DND-41 (cell line): ENCODE measurements at regions not wholly inside any gene's neighbourhood (a gene's known extent, or its start where the extent isn't known, plus 50 kb on each side); places are given as distances from the start of the nearest gene placed in this dataset.

ENCODE experiments used
- ATAC-seq: fragments of 200-7000 bp; cut with Tn5 transposase; 3 replicates; pipeline ENCODE4 v1.9.1; 2021; ENCODE audit warnings: low read depth; ENCODE audit not compliant: insufficient read depth
- DNase-seq: peaks from one replicate; pipeline ENCODE4 v3.0.0-alpha.2; 2020
- H2AFZ ChIP-seq: 2 replicates; pipeline ENCODE4 v1.6.0; 2012; ENCODE audit warnings: low read depth, low read length
- H3K27ac ChIP-seq: 2 replicates; pipeline ENCODE4 v1.5.1; 2012; ENCODE audit warnings: low read length, inconsistent platforms
- H3K27me3 ChIP-seq: fragments of 200-600 bp; sonication (generic); 2 replicates; pipeline ENCODE4 v1.6.0; 2012; ENCODE audit warnings: low read length, mild to moderate bottlenecking, inconsistent platforms; ENCODE audit not compliant: insufficient read depth, poor library complexity
- H3K36me3 ChIP-seq: 2 replicates; pipeline ENCODE4 v1.5.1; 2012; ENCODE audit warnings: low read length, inconsistent platforms; ENCODE audit not compliant: insufficient read depth
- H3K4me1 ChIP-seq: 2 replicates; pipeline ENCODE4 v1.5.1; 2012; ENCODE audit warnings: mild to moderate bottlenecking, low read length; ENCODE audit not compliant: insufficient read depth
- H3K4me2 ChIP-seq: 2 replicates; pipeline ENCODE4 v1.6.0; 2012; ENCODE audit warnings: mild to moderate bottlenecking, moderate library complexity, low read length, inconsistent platforms; ENCODE audit not compliant: insufficient read depth
- H3K4me3 ChIP-seq, 2 experiments: fragments of 200-600 bp in 1 of 2; shearing (Covaris generic) in 1 of 2; 2 replicates each; pipeline ENCODE4 v1.5.1; 2012 to 2016; ENCODE audit warnings: inconsistent platforms in 2 of 2, low read length in 2 of 2, mild to moderate bottlenecking in 2 of 2, low read depth in 1 of 2, moderate library complexity in 1 of 2
- H3K79me2 ChIP-seq: 2 replicates; pipeline ENCODE4 v1.6.0; 2012; ENCODE audit warnings: low read length, inconsistent platforms; ENCODE audit not compliant: insufficient read depth
- H3K9ac ChIP-seq: 2 replicates; pipeline ENCODE4 v1.6.0; 2012; ENCODE audit warnings: low read depth, mild to moderate bottlenecking, inconsistent platforms, low read length, moderate library complexity
- H3K9me3 ChIP-seq: 2 replicates; pipeline ENCODE4 v1.5.1; 2012; ENCODE audit warnings: low read length, moderate library complexity, mild to moderate bottlenecking, inconsistent platforms; ENCODE audit not compliant: insufficient read depth, severe bottlenecking
- H4K20me1 ChIP-seq: 2 replicates; pipeline ENCODE4 v1.6.0; 2012; ENCODE audit warnings: low read length; ENCODE audit not compliant: insufficient read depth
- EZH2 ChIP-seq: IDR thresholded peaks from 3 replicates; pipeline ENCODE4 v1.6.1; 2012; ENCODE audit warnings: borderline replicate concordance, low read depth, mild to moderate bottlenecking, moderate library complexity, low read length, inconsistent platforms; ENCODE audit not compliant: severe bottlenecking
- TF ChIP-seq, protein P1 (sequence below): IDR thresholded peaks from 2 replicates; pipeline ENCODE4 v1.5.1; 2012; ENCODE audit warnings: borderline replicate concordance, low read length, moderate library complexity, mild to moderate bottlenecking; ENCODE audit not compliant: poor library complexity, severe bottlenecking; ENCODE audit errors: extremely low read depth

DNA sequence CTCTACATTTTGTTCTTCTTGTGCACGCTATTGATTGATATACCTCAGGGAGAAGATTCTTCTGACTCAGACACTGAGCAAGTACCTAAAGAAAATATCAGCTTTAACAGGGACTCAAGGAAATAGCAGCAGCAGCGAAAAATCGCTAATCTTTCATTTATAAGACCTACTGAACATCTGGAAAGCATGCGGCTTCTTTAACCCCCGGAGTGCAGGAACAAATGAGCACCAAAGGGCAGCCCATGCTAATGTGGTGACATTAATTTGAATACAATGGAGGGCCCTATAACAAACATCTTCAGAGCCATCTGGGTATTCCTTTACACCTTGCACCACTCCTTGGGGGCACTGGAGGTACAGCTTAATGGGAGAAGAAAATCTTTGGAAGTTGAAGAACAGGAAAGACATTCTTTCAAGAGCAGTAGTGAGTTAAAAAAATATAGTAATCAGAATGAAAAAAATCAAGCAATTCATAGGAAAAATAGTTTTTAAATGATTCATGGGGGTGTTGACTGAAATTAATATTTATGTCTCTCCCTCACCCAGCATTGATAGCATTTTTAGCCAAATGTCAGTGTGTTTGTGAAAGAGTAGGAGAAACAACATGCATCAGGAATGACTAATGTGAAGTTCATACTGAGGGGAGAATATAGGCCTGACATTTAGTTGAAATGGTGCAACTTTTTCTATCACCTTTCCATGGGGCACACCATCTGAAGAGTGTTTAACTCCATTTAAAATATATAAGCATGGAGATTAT lies 281.7 kb downstream of the HRH4 start:
- Histone ChIP-seq H3K4me2 (no peak overlapping the region), H3K79me2 (no peaks in the 10 kb centered on the region), H3K27me3 (no peaks in the 10 kb centered on the region), H4K20me1 (no peaks in the 10 kb centered on the region), H3K9ac (no peak overlapping the region), H3K9me3 (no peaks in the 10 kb centered on the region), H3K4me1 (no peaks in the 10 kb centered on the region), H2AFZ (no peak overlapping the region), H3K36me3 (no peaks in the 10 kb centered on the region), H3K27ac (no peak overlapping the region), H3K4me3 (no peak overlapping the region)
- no peak for ATAC-seq
- TF ChIP-seq, protein P1, sequence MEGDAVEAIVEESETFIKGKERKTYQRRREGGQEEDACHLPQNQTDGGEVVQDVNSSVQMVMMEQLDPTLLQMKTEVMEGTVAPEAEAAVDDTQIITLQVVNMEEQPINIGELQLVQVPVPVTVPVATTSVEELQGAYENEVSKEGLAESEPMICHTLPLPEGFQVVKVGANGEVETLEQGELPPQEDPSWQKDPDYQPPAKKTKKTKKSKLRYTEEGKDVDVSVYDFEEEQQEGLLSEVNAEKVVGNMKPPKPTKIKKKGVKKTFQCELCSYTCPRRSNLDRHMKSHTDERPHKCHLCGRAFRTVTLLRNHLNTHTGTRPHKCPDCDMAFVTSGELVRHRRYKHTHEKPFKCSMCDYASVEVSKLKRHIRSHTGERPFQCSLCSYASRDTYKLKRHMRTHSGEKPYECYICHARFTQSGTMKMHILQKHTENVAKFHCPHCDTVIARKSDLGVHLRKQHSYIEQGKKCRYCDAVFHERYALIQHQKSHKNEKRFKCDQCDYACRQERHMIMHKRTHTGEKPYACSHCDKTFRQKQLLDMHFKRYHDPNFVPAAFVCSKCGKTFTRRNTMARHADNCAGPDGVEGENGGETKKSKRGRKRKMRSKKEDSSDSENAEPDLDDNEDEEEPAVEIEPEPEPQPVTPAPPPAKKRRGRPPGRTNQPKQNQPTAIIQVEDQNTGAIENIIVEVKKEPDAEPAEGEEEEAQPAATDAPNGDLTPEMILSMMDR: no peak
- no peak for TF ChIP-seq EZH2
- no peak for DNase-seq

DNA sequence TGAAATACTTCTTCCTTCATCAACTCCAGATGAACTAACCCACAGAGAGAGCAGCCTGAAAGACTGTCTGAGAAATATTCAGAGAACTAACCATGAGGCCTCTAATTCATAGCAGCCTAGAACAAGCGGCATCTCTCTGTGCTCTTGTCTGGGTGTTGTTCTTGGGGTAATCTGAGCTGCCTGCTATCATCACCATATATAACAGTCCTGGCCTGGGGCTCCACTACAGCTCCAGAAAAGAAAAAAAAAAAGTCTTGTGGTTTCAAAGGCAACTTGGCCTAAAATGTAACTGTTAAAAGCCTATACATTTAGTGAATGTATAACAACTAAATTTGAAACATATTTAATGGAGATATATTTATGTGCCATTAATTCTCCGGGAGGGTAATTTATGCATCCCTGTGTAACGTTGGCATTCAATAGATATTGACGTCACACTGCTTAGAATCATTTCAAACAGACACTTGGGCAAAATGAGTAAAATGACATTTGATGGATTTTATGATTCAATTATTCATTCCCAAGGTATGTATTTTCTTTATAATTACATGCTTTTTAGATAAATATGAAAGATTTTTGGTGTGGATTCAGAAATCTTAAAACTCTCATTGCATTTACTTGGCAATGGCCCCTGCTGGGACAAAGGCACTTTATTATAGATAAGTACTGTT lies 294.3 kb downstream of the HRH4 start:
- ATAC-seq (no peak), DNase-seq (no peak)
- H3K4me2 ChIP-seq: no peak overlapping the region
- H3K4me3 ChIP-seq: no peak overlapping the region
- H3K36me3 ChIP-seq: no peaks in the 10 kb centered on the region
- no peaks in the 10 kb centered on the region for H3K79me2 ChIP-seq
- no peak overlapping the region for H3K27ac ChIP-seq
- no peak overlapping the region for H2AFZ ChIP-seq
- no peaks in the 10 kb centered on the region for H3K27me3 ChIP-seq
- H3K4me1 ChIP-seq: no peaks in the 10 kb centered on the region
- TF ChIP-seq, protein P1: no peak
- no peak for TF ChIP-seq EZH2
- no peaks in the 10 kb centered on the region for H4K20me1 ChIP-seq
- H3K9me3 ChIP-seq: no peaks in the 10 kb centered on the region
- no peak overlapping the region for H3K9ac ChIP-seq

DNA sequence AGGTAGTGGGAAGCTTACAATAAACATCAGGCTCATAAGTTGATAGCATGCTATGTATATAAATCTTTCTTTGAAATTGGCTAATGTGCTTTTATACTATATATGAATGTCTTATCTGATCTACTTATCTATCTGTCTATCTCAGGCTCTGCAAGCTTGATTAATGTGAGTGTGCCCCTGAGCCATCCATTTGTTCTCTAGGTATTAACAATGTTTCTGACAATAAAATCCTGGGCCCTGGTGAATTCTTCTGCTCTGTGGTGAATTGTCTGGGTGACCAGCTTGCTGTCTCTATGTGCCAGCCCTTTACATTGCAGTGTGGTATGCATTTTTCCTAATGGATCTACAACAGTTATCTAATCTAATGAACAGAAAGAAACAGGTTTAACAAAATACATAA lies 295.9 kb downstream of the HRH4 start:
- no peaks in the 10 kb centered on the region for H4K20me1 ChIP-seq
- no peak for TF ChIP-seq EZH2
- TF ChIP-seq, protein P1: no peak

DNA sequence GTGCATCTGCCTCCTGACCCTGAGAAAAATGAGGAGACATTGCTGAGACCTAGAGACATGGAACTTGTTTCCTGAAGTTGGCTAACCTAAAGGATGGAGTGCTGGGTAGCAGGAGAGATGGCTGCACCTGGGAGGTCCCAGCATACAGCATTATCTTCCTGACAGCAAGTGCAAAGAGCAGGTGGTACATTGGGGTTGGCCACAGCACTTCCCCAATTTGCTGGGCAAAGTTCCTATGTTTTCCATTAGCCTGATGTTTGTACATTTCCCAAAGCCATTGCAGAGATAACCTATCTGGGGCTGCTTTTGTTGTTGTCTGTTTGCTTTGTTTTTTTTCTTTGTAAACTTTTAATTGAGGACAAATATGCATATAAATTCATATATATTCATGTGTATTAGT lies 296.7 kb downstream of the HRH4 start:
- Histone ChIP-seq H3K27me3 (no peaks in the 10 kb centered on the region), H4K20me1 (no peaks in the 10 kb centered on the region), H3K36me3 (no peaks in the 10 kb centered on the region), H3K9ac (no peak overlapping the region), H3K4me1 (no peaks in the 10 kb centered on the region), H2AFZ (no peak overlapping the region), H3K79me2 (no peaks in the 10 kb centered on the region), H3K4me2 (no peak overlapping the region), H3K4me3 (no peak overlapping the region), H3K27ac (no peak overlapping the region), H3K9me3 (no peaks in the 10 kb centered on the region)
- DNase-seq (no peak), ATAC-seq (no peak)
- no peak for TF ChIP-seq EZH2
- TF ChIP-seq, protein P1: no peak

More for the DNA sequence above, 295.9 kb downstream of the HRH4 start:
- Histone ChIP-seq H3K79me2 (no peaks in the 10 kb centered on the region), H3K4me3 (no peak overlapping the region), H3K36me3 (no peaks in the 10 kb centered on the region), H3K27ac (no peak overlapping the region), H3K27me3 (no peaks in the 10 kb centered on the region), H3K9me3 (no peaks in the 10 kb centered on the region), H2AFZ (no peak overlapping the region), H3K4me1 (no peaks in the 10 kb centered on the region), H3K9ac (no peak overlapping the region), H3K4me2 (no peak overlapping the region)
- DNase-seq (no peak), ATAC-seq (no peak)
